ENCODE measurements at regions not wholly inside any gene's neighbourhood (a gene's known extent, or its start where the extent isn't known, plus 50 kb on each side); places are given as distances from the start of the nearest gene placed in this dataset.

- TF ChIP-seq EZH2 (IDR thresholded peaks at IDR 0.05; ENCODE audit: insufficient read depth, poor library complexity, severe bottlenecking): no peak
- no peak for TF ChIP-seq EZH2phosphoT487 (IDR thresholded peaks at IDR 0.05; ENCODE audit: insufficient read depth, low read depth)
Observed at GRCh38 chr21:28683982-28684752, 308.5 kb downstream of the LTN1 start.

All from GM23248 (cell line).